WERI-Rb-1 (cell line): ENCODE measurements at regions not wholly inside any gene's neighbourhood (a gene's known extent, or its start where the extent isn't known, plus 50 kb on each side); places are given as distances from the start of the nearest gene placed in this dataset.

ENCODE experiments used
- DNase-seq: peaks from one replicate; pipeline ENCODE4 v3.0.0-alpha.2; 2020
- H3K27ac ChIP-seq: fragments of 250-450 bp; sonication (Bioruptor Pico); 2 replicates; pipeline ENCODE4 v1.5.1; 2020; ENCODE audit warnings: mild to moderate bottlenecking, moderate library complexity
- H3K27me3 ChIP-seq: fragments of 250-450 bp; sonication (Bioruptor Pico); 2 replicates; pipeline ENCODE4 v1.5.1; 2021; ENCODE audit warnings: mild to moderate bottlenecking, low read depth, moderate library complexity; ENCODE audit not compliant: insufficient read depth, severe bottlenecking
- H3K36me3 ChIP-seq: fragments of 250-450 bp; sonication (Bioruptor Pico); 2 replicates; pipeline ENCODE4 v1.5.1; 2020; ENCODE audit warnings: mild to moderate bottlenecking, moderate library complexity
- H3K4me3 ChIP-seq: 2 replicates; pipeline ENCODE4 v1.5.1; 2011; ENCODE audit warnings: low read depth, mild to moderate bottlenecking, control low read depth, low read length
- H3K9me3 ChIP-seq: fragments of 250-450 bp; sonication (Bioruptor Pico); 2 replicates; pipeline ENCODE4 v1.5.1; 2021; ENCODE audit warnings: mild to moderate bottlenecking, moderate library complexity; ENCODE audit not compliant: severe bottlenecking
- TF ChIP-seq, protein P1 (sequence below): IDR thresholded peaks from 2 replicates; pipeline ENCODE4 v1.5.1; 2011; ENCODE audit warnings: low read depth, mild to moderate bottlenecking, control low read depth, inconsistent platforms, low read length

DNA sequence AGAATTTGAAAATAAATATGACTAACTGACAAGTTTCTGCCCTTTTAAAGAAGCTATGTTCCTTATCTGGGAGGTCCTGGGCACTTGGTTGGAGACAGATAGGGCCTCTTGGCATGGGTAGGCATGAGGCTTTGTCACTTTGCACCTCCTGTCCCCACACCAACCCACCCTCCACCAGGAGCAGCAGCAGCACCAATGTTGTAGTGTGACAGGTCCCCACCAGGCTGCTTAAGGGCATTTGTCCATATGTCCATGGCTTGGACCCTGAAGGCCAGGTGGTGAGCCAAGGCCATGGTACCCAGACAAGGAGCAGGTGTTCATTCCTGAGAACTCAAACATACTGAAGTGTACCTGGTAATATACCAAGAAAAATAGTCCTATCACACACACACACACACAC lies 629.1 kb downstream of the ACTR3B start:
- TF ChIP-seq, protein P1, sequence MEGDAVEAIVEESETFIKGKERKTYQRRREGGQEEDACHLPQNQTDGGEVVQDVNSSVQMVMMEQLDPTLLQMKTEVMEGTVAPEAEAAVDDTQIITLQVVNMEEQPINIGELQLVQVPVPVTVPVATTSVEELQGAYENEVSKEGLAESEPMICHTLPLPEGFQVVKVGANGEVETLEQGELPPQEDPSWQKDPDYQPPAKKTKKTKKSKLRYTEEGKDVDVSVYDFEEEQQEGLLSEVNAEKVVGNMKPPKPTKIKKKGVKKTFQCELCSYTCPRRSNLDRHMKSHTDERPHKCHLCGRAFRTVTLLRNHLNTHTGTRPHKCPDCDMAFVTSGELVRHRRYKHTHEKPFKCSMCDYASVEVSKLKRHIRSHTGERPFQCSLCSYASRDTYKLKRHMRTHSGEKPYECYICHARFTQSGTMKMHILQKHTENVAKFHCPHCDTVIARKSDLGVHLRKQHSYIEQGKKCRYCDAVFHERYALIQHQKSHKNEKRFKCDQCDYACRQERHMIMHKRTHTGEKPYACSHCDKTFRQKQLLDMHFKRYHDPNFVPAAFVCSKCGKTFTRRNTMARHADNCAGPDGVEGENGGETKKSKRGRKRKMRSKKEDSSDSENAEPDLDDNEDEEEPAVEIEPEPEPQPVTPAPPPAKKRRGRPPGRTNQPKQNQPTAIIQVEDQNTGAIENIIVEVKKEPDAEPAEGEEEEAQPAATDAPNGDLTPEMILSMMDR = no peak
- no peak for DNase-seq
- H3K9me3 ChIP-seq = no peaks in the 10 kb centered on the region
- no peaks in the 10 kb centered on the region for H3K36me3 ChIP-seq
- no peak overlapping the region for H3K4me3 ChIP-seq
- H3K27ac ChIP-seq = no peak overlapping the region
- H3K27me3 ChIP-seq = peaks cover 41% of the 10 kb centered on the region

DNA sequence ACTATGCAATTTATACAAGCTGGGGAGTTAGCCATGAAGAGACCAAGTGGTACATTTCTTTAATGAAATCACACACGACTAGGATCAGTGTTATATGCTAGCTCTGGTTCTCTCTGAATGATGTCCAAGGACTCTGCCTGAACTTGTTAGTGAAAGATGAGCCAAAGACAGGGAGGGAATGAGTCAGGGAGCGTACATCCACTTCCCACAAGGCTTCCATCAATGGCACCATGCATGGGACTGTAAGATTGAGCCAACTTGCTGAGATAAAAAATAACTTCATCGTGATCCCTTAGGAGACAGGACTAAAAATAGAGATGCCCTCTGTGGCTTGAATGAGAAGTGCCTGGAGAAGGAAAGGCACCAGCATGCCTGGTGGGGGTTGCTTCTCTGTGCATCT lies 629.7 kb downstream of the ACTR3B start:
- DNase-seq = no peak
- H3K4me3 ChIP-seq = no peak overlapping the region
- H3K36me3 ChIP-seq = no peaks in the 10 kb centered on the region
- no peak overlapping the region for H3K27ac ChIP-seq
- H3K9me3 ChIP-seq = peaks cover 5% of the 10 kb centered on the region
- H3K27me3 ChIP-seq = peaks cover 36% of the 10 kb centered on the region
- TF ChIP-seq, protein P1 = no peak

DNA sequence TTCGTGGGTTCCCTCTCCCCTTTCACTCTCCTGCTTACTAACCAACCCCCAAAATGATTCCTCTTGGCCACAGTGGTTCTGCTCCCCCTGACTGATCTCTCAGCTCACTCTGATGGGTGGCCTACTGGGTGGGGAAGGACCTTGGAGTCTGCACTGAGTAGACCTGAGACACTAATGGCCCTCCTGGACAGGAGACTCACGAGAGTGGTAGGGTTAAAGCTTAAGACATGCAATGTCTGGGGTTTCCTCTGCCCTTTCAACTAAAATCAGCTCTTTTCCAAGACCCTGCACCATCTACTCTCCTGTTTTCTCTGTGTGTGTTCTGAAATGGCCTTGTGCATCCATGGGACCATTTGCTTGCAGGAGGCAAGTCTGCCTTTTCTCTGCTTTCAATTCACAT lies 631.4 kb downstream of the ACTR3B start:
- DNase-seq = no peak

GRCh38 chr7:153392726-153393125 lies 633.2 kb downstream of the ACTR3B start:
- H3K9me3 ChIP-seq = peaks cover 5% of the 10 kb centered on the region
- H3K36me3 ChIP-seq = no peaks in the 10 kb centered on the region
- TF ChIP-seq, protein P1 = no peak
- no peak overlapping the region for H3K27ac ChIP-seq
- DNase-seq = no peak
- peaks cover 15% of the 10 kb centered on the region for H3K27me3 ChIP-seq
- no peak overlapping the region for H3K4me3 ChIP-seq

More for the DNA sequence above, 631.4 kb downstream of the ACTR3B start:
- Histone ChIP-seq H3K27ac (no peak overlapping the region), H3K27me3 (peaks cover 20% of the 10 kb centered on the region), H3K9me3 (peaks cover 5% of the 10 kb centered on the region), H3K36me3 (no peaks in the 10 kb centered on the region), H3K4me3 (no peak overlapping the region)
- TF ChIP-seq, protein P1 = no peak

- peaks cover 22% of the 10 kb centered on the region for H3K27me3 ChIP-seq
- no peak for DNase-seq
- peaks cover 5% of the 10 kb centered on the region for H3K9me3 ChIP-seq
Observed at GRCh38 chr7:153393666-153394065, 634.1 kb downstream of the ACTR3B start.

DNA sequence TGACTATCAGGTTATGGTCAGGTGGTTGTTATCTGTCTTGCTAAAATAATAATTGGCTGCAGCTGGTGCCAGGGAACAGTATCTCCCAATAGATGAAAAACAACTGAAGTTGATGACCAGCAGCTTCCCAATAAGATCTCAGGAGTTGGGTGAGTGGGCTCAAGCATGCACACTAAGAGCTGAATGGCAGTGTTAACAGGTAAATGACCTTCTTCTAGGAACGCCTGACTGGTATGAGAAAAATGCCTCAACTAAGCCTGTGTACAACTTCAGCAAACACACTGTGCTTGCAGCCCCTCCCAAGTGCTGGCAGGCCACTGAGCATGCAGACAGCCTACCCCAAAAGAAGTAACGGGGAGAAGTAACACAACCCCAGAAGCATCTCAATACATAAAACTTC lies 636.9 kb downstream of the ACTR3B start:
- no peak for DNase-seq
- Histone ChIP-seq H3K36me3 (no peaks in the 10 kb centered on the region), H3K4me3 (no peak overlapping the region), H3K27me3 (peaks cover 35% of the 10 kb centered on the region), H3K9me3 (peaks cover 5% of the 10 kb centered on the region), H3K27ac (no peak overlapping the region)
- TF ChIP-seq, protein P1 = no peak

More at GRCh38 chr7:153393666-153394065, 634.1 kb downstream of the ACTR3B start:
- Histone ChIP-seq H3K4me3 (no peak overlapping the region), H3K27ac (no peak overlapping the region), H3K36me3 (no peaks in the 10 kb centered on the region)
- TF ChIP-seq, protein P1 = no peak
